Hematopoietic multipotent progenitor cell treated with erythropoietin and hydrocortisone succinate and interleukin-3 and kit ligand, for 17 days (in vitro differentiated cells): ENCODE measurements at regions not wholly inside any gene's neighbourhood (a gene's known extent, or its start where the extent isn't known, plus 50 kb on each side); places are given as distances from the start of the nearest gene placed in this dataset.

Experiments used
- DNase-seq: peaks from one replicate; pipeline ENCODE4 v3.0.0-alpha.2; 2015; ENCODE audit warnings: low spot score

DNA sequence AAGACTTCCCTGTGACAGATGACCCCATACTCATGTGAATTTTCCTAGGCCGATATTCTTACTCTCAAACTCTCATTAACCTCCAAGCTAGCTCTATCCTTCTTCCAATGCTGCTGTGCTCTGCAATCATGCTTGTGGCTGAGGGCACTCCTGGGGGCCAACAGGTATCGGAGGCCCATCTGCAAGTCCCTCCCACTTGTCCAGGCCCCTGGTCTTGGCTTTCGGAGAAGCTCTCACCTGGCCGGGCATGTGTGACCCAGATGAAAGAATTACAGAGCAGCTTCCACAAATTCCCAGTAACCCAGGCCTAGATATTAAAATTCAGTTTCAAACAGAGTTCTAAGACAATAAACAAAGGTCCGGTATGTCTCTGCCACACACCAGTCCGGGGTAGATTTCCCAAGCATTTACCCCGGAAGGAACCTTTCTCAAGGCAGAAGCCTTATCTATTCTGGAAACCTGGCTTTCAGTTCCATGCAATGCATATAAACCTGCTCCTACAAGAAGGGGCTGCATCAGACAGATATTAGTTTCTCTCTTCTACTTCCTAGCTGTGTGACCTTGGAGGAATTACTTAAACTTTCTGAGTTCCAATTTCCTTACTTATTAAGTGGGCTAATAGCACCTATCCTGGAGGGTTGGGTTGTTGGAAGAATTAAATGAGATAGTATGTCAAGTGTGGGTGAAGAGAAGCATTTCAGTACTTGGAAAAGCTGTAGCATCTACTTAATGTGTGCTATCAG is 270.8 kb downstream of the PTTG2 start:
- no peak for DNase-seq

DNA sequence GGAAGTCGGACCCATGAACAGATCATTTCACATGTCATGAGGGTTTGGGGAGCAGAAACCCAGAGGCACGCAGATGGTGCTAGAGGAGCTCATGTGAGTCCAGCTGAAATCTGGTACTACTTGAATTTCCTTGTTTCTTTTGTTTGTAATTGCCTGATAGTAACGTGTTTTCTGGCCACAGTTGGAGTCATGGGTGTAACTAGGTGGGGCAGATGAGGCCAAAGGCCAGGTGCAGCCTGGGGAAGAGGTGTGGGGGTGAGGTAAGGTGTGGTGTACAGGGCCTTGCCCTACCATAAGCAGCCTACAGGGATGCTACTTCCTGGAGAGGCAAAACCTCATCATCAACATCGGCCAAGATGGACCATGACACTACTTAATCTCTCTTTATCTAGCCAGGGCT is 271.4 kb downstream of the PTTG2 start:
- no peak for DNase-seq

DNA sequence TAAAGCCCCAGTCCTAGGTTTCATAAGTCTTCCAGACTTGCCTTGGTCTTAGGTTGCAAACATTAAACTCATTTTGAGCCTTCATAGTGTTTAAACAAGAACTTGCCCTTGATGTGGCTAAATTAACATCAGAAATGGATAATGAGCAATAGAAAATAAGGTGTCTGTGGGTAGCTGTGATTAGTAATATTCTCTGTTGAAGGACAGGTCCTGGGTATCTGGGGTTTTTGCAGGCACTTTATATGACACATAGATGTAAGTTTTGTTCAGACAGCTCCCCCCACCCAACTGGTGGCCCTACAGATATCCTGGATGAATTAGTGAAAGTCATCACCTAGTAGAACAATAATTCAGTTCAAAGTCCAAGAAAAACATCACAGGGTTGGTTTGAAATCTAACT is 272.5 kb downstream of the PTTG2 start:
- DNase-seq, result no peak

DNA sequence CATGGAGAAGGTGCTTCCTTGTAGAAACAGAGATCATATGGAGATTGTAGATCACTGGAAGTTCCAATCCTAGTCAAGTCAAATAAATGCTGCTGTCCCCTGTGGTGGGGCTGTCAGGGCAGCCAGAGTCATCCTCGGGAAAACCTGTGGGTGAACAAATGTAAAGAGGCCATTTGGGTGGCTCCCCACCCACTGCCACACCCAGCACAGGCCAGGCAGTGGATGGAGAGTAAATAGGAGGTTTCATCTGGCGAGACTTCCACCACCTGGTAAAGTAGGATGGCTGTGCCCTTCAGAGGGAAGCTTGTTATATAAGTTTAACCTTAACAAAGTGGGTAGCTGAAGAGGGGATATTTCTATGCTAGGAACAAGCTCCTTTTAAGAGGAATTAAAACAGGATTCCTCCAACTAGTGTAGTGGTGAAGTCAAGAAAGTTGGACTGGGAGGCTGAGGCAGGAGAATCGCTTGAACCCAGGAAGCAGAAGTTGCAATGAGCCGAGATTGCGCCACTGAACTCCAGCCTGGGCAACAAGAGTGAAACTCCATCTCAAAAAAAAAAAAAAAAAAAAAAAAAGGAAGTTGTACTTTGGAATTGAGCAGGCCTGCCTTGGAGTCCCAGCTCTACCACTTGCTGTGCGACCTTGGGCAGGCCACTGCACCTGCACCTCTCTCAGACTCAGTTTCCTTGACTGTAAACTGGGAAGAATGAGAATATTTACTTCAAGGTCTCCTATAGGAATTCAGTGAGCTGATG is 273.7 kb downstream of the PTTG2 start:
- DNase-seq, result no peak

DNA sequence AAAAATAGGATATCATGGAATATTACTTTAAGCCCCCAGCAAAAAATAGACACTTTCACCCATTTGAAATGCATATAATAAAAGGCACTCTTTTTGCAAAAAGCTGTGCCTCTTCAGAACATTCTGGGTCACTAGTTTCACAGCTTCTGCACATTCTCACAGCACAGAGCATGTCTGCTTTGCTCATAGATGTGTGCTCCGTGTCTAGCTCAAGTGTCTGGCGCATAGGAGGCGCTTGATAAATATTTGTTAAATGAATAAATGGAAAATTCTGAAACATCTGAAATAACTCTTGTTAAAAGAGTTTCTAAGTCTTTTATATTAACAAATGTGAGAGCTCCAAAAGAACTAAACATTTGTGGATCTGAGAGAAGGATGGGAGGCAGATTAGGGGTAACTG is 275.2 kb downstream of the PTTG2 start:
- DNase-seq, result no peak

DNA sequence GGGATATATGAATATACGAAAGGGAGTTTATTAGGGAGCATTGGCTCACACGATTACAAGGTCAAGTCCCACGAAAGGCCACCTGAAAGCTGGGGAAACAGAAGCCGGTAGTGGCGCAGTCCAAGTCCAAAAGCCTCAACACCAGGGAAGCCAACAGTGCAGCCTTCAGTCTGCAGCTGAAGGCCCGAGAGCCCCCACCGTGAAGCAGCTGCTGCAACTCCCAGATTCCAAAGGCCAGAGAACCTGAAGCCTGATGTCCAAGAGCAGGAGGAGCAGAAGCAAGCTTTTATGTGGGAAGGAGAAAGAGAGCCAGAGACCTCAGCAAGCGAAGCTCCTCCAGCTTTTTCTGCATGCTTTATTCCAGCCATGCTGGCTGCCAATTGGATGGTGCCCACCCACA is 275.8 kb downstream of the PTTG2 start:
- no peak for DNase-seq

DNA sequence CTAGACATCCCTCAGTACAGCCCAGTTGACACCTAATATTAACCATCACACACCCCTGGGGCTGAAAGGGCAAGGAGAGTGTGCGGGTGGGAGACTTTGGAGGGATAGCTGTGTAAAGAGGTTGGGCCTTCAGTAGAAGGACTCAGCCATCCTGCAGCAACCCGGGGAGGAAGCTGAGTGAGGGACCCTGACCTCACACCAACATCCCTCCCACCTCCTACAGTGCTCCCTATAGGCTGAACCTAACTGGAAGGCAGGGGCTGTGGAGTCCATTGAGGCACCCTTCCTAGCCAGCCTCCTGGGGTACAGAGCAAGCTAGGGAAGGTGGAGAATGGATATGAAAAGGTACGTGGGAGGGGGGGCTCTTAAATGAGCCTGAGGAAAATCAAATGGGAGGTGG is 276.3 kb downstream of the PTTG2 start:
- DNase-seq, result no peak

DNA sequence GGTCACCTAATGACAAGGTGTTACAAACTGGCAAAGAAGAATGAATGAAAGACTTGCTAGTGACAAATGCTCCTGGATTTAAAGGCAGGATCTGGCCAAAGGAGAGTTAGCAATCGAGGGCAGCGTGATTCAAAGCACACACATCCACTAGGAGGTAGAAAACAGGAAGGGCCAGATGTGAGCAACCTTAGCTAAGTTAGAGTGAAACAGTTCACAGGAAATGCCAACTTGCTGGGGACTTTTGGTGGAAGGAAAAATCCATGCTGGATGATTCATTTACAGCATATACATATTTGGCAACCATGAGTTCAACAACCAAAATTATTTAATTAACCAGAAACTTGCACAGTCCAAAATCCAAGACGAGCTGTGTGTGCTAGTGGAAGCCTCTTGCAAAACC is 276.9 kb downstream of the PTTG2 start:
- no peak for DNase-seq

DNA sequence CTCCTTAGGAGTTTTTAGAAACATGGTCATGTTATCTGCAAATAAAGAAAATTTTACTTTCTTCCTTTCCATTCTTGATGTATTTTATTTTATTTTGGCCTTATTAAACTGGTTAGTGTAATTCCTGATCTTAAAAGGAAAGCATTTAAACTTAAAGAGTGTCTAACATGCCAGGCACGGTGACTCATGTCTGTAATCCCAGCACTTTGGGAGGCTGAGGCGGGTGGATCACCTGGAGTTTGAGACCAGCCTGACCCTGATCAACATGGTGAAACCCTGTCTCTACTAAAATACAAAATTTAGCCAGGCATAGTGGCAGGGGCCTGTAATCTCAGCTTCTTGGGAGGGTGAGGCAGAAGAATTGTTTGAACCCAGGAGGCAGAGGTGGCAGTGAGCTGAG is 281.3 kb downstream of the PTTG2 start:
- DNase-seq, result no peak

DNA sequence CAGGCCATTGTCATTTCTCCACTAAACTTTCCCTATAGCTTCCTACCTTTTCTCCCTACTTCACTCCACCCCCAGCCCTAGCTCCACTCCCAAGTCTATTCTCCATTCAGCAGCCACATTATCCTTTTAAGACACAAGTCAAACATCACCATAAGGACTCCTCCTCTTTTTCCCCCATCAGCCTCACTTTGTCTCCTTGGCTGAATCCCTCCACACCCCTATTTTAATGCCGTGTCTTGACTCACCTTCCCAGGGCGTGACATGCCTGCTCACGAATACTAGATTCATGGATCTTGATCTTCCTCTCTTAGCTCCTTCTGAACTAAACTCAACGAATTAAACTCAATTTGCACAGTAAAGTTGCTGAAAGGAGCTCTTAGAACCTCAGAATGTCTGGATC is 281.9 kb downstream of the PTTG2 start:
- no peak for DNase-seq

DNA sequence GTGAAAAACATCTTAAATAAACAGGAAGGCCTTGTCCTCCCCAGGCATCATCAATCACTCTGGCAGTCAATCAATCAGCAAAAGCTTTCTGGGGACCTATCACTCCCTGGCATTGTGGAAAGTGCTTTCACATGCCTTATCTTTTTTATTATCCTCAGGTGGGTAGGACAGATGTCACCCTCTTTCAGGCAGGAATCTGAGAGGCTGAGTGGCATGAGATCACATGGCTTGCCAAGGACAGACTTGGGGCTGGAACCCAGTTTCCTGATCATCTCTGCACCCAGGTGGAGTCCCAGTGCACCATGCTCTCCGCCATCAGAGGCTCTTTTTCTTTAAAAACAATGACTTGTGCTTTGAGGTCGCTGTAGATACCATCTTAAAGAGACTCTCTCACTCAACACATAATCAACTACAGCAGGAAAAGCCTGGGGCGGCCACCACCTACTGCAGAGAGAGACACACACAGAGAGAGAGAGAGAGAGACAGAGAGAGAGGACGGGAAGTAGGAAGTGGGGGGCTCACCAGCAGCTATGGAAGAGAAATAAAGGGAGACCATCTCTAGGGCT is 282.7 kb downstream of the PTTG2 start:
- no peak for DNase-seq

DNA sequence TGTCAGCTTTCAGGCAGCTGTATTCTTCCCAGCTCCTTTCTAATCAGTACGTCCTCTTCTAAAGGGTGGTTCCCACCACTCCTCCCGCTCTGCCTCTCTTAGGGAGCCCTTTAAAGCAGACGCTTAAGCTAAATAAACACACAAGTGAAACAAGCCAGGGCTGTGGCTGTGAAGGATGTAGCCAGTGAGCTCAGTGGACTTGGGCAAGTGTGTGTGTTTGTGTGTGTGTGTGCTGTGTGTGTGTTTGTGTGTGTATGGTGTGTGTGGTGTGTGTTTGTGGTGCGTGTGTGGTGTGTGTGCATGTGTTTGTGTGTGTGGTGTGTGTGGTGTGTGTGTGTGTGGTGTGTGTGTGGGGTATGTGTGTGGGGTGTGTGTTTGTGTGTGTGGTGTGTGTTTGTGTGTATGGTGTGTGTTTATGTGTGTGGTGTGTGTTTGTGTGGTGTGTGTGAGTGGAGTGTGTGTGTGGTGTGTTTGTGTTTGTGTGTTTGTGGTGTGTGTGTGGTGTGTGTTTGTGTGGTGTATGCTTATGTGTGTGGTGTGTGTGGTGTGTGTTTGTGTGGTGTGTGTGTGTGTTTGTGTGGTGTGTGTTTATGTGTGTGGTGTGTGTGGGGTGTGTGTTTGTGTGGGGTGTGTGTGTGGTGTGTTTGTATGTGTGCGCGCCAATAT is 283.3 kb downstream of the PTTG2 start:
- DNase-seq, result no peak

DNA sequence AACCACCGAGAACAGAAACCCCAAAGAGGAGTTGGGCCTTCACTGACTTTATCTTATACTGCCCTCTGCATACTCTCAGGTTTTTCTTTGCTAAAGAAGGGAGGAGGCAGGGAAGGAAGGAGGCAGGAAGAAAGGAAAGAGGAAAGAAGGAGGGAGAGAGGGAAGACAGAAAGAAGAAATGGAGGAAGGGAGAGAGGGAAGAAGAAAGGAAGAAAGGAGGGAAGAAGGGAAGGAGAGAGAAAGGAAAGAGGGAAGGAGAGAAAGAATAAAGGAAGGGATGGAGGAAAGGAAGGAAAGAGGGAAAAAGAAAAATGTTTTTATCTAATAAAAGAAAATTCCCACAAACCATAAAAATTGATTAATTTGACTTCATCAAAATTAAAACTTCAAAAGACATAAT is 294.6 kb downstream of the PTTG2 start:
- no peak for DNase-seq

DNA sequence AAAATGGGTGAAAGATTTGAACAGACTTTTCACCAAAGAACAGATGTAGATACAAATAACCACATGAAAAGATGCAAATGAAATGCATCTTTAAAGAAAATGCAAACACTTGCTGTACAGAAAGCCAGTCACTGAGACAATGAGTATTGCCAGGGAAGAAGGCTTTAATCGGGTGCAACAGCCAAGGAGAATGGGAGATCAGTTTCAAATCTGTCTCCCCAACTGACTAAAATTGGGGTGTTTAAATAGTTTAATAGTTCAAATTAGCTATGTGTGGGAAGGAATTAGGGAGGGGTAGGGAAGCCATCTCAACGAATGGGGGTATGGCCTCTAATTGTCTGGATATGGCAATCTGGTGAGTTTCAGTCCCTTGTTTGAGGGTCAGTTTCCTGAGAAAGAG is 295.4 kb downstream of the PTTG2 start:
- no peak for DNase-seq

DNA sequence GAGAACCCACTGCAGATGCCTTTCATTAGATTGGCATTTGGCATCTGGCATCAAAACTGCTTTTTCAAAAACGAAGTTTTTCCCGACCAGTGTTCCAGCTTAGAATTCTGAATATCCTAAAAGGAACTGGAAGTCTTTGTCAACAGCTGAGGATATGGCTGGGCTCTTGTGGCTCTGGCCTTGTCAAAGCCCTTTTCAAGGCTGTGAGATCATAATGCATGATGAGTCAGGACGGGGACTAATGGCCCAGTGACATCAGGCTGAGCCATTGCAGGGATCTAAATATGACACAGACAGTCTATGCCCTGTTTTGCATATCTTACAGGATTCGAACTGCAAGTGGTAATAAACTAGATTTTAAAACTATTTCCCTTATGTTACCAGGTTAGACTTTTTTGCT is 306.4 kb downstream of the PTTG2 start:
- DNase-seq, result no peak

DNA sequence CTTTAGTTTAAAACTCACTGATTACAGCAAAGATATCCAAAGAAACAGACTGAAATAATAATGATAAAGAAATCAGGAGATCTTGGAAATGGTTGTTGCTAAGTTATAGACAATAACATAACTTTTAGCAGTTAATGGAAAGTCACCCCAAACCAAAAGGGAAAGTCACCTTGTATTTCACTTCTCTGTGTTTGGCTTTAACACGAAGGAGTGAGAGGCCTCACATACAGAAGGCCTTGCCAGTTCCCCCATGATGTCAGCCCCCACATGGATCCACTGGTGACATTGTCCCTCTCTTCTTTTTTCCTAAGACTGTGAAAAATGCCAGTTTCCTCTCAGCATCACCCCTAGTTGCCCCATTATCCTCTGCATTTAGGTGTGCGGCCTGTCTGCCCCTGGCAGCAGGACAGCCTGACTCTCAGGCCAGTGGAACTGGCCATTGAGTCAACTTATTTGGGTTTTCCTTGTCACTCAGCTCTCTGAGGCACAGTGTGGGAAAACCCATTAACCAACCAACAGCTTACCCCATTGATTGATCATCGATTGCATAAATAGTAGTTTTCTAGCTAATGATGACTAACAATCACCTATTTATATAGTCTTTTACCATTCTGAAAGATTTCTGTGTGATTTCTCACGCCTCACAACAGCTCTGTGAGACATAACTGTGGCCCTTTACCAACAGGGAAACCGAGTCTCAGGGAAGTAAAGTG is 308.1 kb downstream of the PTTG2 start:
- no peak for DNase-seq

DNA sequence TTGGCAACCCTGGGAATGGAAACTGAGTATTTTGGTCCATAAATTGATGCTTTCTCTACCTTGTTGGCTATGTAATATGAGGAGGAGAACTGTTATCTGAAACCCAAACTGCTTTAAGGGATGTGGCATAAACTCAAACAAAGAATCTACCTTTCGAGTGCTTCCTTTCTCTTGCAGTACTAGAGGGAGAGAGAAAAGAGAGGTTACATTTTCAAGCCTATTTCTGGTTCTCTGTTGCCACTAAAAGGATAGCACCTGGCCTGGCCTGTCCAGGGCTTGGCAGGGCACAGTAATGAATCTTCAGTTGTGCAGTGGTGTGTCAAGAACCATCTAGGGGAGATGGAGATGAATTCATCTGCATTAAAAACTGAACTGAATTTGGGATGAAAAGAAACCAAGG is 308.6 kb downstream of the PTTG2 start:
- DNase-seq, result no peak

DNA sequence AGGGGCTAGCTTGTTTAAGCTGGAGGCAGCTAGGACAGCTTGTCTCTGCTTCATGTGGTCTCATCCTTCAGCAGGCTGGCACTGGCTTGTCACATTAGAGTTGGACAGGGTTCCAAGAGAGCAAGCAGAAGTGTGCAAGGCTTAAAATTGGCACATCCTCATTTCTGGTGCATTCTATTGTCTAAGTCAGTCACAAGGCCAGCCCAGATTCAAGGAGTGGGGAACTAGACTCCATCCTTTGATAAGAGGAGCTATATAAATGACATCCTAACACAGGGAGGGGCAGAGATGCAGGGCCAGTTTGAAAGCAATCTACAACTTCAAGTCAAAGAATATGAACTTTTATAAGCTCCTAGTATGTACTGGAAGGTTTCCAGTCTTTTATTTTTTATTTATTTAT is 313.2 kb downstream of the PTTG2 start:
- no peak for DNase-seq

DNA sequence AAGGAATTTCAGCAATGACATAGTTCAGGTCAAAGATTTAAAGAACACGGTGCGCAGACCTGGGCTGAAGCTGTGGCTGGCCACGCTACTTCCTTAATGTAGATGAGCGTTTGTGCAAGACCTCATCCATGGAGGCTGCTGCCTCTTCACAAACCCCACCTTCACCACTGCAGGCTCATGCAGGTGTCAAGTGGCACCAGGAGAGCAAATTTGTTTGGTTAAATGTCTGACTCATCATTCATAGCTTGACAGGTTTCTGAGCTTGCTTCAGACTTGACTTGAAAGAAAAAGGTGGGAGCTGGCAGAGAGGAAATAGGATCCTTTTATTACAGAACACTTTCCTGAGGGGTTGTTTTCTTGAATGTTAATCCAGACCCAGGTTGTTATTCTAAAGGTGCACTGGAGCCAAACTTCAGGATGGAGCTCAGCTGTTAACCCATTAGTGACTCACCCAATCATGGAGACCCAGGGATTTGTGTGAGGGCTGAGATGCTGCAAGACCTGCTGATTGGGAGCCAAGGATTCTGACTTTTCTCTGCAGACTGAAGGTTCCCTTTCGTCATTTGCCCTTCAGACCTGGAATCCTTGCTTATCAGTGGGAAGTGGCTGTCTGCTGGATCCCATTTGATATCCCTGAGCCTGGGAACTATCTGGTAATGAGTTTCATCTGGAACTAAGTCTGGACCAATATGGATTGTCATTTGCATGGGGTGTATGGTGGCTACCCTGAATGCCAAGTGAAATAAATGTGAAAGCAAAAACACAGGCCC is 315.3 kb downstream of the PTTG2 start:
- DNase-seq, result no peak

DNA sequence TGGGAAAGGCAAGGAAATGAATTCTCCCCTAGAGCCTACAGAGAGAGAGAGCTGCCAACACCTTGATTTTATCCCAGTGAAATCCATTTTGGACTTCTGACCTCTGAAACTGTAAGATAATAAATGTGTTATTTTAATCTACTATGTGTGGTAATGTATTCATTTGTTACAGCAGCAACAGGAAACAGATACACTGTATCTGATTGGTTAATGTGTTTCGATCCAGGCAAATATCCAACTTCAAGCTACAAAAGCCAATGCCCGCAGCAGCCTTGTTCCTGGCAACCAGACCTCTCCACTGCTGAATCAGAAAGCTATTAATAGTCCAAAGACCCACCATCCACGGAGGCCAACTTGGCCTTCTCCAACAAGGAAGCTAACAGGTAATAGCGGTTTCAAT is 318.1 kb downstream of the PTTG2 start:
- DNase-seq, result no peak

DNA sequence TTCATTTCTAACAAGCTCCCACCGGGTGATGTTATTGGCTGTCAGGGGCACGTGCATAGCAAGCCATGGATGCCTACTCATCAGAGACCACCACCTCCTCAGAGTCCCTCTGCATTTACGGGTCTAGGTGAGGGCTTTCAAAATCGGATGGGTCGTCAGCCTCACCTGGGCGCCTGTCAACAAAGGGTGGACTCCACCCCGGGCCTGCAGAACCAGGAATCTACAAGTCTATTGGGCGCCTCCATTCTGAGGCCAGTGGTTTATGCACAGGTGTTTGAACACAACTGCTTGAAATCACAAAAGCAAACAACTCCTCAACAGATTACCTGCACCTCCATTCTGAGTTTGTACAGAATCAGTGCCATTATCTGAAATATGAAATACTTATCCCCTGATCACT is 318.9 kb downstream of the PTTG2 start:
- no peak for DNase-seq
